ENCODE measurements at regions not wholly inside any gene's neighbourhood (a gene's known extent, or its start where the extent isn't known, plus 50 kb on each side); places are given as distances from the start of the nearest gene placed in this dataset.

- WGBS (ENCODE audit: extremely low coverage, insufficient read length, low lambda C conversion rate): no CpG with 5 or more reads among the region's 3 CpGs
- no peak overlapping the region for H4K8ac ChIP-seq (replicated peaks; ENCODE audit: insufficient read length, low read depth, low read length)
- H3K4me2 ChIP-seq (ENCODE audit: insufficient read depth, insufficient read length, low read length): no peak overlapping the region
- no peak overlapping the region for H3T11ph ChIP-seq (ENCODE audit: low read length)
- H3K27ac Mint-ChIP-seq: no peak overlapping the region
- H3K27me3 ChIP-seq (ENCODE audit: insufficient read depth, low read length): no peaks in the 10 kb centered on the region
- no peaks in the 10 kb centered on the region for H3K9me3 ChIP-seq (ENCODE audit: control insufficient read depth, low read depth, low read length)
- no peak overlapping the region for H3K14ac ChIP-seq (ENCODE audit: insufficient read depth, low read length)
- no peak overlapping the region for H3K56ac ChIP-seq (ENCODE audit: insufficient read length, low read depth, low read length)
- H4K5ac ChIP-seq (ENCODE audit: insufficient read length, low read depth, low read length): no peak overlapping the region
- H3K4me3 Mint-ChIP-seq: no peak overlapping the region
- H2AK5ac ChIP-seq (ENCODE audit: insufficient read length, low read length): no peak overlapping the region
- H4K91ac ChIP-seq (ENCODE audit: insufficient read length, low read depth, low read length): no peak overlapping the region
- no peaks in the 10 kb centered on the region for H4K20me1 ChIP-seq (ENCODE audit: control insufficient read depth, insufficient read depth, insufficient read length)
- H3K9me3 Mint-ChIP-seq: no peaks in the 10 kb centered on the region
- H2BK5ac ChIP-seq (ENCODE audit: insufficient read length, low read length): no peak overlapping the region
- no peak overlapping the region for H3K4ac ChIP-seq (ENCODE audit: low read depth, low read length)
- no peaks in the 10 kb centered on the region for H3K23me2 ChIP-seq (ENCODE audit: insufficient read length, low read depth, low read length, poor library complexity, severe bottlenecking)
- no peak overlapping the region for H3K18ac ChIP-seq (ENCODE audit: insufficient read length, low read depth, low read length)
- H2AFZ ChIP-seq (ENCODE audit: low read length): no peak overlapping the region
- H2BK120ac ChIP-seq (ENCODE audit: low read depth, low read length, poor library complexity, severe bottlenecking): no peak overlapping the region
- H3K79me2 ChIP-seq (ENCODE audit: insufficient read depth, low read length): no peaks in the 10 kb centered on the region
- no peak overlapping the region for H3K9ac ChIP-seq (ENCODE audit: extremely low read depth, insufficient read length, low read length)
- TF ChIP-seq CTCF (conservative IDR thresholded peaks at IDR 0.05): no peak
- H3K4me1 ChIP-seq (ENCODE audit: insufficient read depth, low read length): no peaks in the 10 kb centered on the region; the same call in 1 of the 2 replicates
- DNase-seq: no peak
- H3K23ac ChIP-seq (ENCODE audit: insufficient read length, low read depth, low read length): no peak overlapping the region
- H3K4me1 Mint-ChIP-seq: peaks cover 38 to 44% of the 10 kb centered on the region in 2 experiments
- H2BK20ac ChIP-seq (ENCODE audit: low read depth, low read length, poor library complexity, severe bottlenecking): no peak overlapping the region
- H3K79me1 ChIP-seq (ENCODE audit: insufficient read depth, low read depth, low read length, poor library complexity, severe bottlenecking): no peaks in the 10 kb centered on the region
- no peaks in the 10 kb centered on the region for H3K27me3 Mint-ChIP-seq (ENCODE audit: low read depth)
- H3K36me3 Mint-ChIP-seq (ENCODE audit: insufficient read depth in 1 of 3, low read depth in 3 of 3): no peaks in the 10 kb centered on the region
- no peak overlapping the region for H2BK12ac ChIP-seq (ENCODE audit: insufficient read length, low read depth, low read length)
- H3K27ac ChIP-seq (ENCODE audit: insufficient read length, low read depth, low read length): no peak overlapping the region
- H2BK15ac ChIP-seq (ENCODE audit: low read depth, low read length): no peak overlapping the region
These were observed 217.7 kb upstream of the CDH8 start for GRCh38 chr16:62253966-62254365.

All from H9 (cell line).